ENCODE measurements at regions not wholly inside any gene's neighbourhood (a gene's known extent, or its start where the extent isn't known, plus 50 kb on each side); places are given as distances from the start of the nearest gene placed in this dataset.

GRCh38 chr6:167504385-167504961 lies 179.6 kb downstream of the TTLL2 start:
- Mint-ChIP-seq H3K36me3 (ENCODE audit: unreplicated experiment) (peaks cover 4% of the 10 kb centered on the region), H3K4me3 (ENCODE audit: unreplicated experiment) (peak overlapping the region; percentile 25), H3K9me3 (ENCODE audit: unreplicated experiment) (peaks cover 6% of the 10 kb centered on the region), H3K27ac (ENCODE audit: unreplicated experiment) (no peak overlapping the region), H3K27me3 (ENCODE audit: unreplicated experiment) (peaks cover 6% of the 10 kb centered on the region), H3K4me1 (ENCODE audit: low read depth, unreplicated experiment) (peaks cover 21% of the 10 kb centered on the region)
- TF ChIP-seq CTCF (IDR thresholded peaks at IDR 0.05; ENCODE audit: partially characterized antibody, unreplicated experiment) = no peak
- no peak for DNase-seq

GRCh38 chr6:167505199-167505598 lies 180.3 kb downstream of the TTLL2 start:
- Mint-ChIP-seq H3K4me3 (ENCODE audit: unreplicated experiment) (no peak overlapping the region), H3K9me3 (ENCODE audit: unreplicated experiment) (peaks cover 8% of the 10 kb centered on the region), H3K36me3 (ENCODE audit: unreplicated experiment) (peaks cover 4% of the 10 kb centered on the region), H3K4me1 (ENCODE audit: low read depth, unreplicated experiment) (peaks cover 21% of the 10 kb centered on the region), H3K27ac (ENCODE audit: unreplicated experiment) (no peak overlapping the region), H3K27me3 (ENCODE audit: unreplicated experiment) (peaks cover 8% of the 10 kb centered on the region)
- no peak for TF ChIP-seq CTCF (IDR thresholded peaks at IDR 0.05; ENCODE audit: partially characterized antibody, unreplicated experiment)
- no peak for DNase-seq

DNA sequence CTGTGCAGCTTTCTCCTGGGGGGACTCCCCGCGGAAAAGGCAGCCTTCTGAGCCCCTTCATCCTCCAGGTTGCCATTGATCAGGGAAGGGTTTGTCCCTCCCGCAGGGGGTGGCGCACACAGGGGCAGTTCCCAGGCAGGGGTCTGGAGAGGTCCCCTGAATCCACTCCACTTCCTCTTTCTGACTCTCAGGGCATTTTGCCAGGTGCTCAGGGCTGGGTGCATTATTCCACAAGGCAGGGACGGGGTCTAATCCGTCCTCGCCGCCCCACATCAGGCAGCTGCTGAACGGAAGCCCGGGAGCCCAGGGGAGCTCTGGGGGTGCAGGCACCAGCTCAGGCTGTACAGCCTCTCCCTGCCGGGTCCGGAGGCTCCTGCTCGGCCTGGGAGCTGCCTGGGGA lies 180.9 kb downstream of the TTLL2 start:
- Mint-ChIP-seq H3K4me3 (ENCODE audit: unreplicated experiment) (no peak overlapping the region), H3K27ac (ENCODE audit: unreplicated experiment) (no peak overlapping the region), H3K27me3 (ENCODE audit: unreplicated experiment) (peaks cover 8% of the 10 kb centered on the region), H3K4me1 (ENCODE audit: low read depth, unreplicated experiment) (peaks cover 22% of the 10 kb centered on the region), H3K36me3 (ENCODE audit: unreplicated experiment) (peaks cover 4% of the 10 kb centered on the region), H3K9me3 (ENCODE audit: unreplicated experiment) (peaks cover 11% of the 10 kb centered on the region)
- no peak for DNase-seq
- TF ChIP-seq CTCF (IDR thresholded peaks at IDR 0.05; ENCODE audit: partially characterized antibody, unreplicated experiment) = no peak

DNA sequence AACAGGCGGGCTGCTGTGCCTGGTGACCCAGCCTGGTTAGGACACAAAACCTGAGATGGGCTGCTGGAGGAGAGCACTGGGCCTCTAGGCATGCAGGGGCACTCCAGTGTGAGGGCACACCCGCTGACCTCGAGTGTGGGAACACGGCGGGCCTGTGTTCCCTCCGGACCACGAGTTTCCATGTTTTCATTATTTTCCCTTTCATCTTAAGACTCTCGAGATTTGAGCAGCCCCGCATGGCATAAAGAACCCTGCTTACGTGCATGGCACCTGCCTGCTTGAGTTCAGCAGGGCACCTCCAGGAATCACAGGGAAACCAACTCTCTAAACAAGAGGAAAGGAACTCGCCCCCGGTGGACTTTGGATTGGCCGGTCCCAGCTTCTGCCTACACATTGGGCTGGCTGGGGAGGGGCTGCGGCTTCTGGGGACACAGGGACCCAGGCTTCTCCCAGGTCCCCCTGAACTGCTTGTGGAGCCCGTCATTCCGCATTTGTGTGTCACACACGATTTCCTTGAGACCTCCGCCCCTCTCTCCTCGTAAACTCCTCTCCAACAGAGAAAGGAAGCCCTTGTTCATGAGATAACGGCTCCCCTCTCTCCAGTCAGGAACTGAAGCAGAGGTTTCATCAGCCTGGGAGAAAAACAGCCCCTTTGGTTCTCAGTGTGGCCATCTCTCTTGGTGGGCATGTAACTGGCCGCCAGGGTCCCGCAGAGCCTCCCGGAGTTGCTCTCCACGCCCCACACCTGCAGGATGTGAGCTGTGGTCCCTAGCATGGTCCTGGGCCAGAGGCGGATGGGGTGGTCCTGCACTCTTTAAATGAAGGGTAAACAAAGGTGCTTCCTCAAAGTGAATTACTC lies 181.8 kb downstream of the TTLL2 start:
- Mint-ChIP-seq H3K27me3 (ENCODE audit: unreplicated experiment) (peaks cover 8% of the 10 kb centered on the region), H3K9me3 (ENCODE audit: unreplicated experiment) (peaks cover 11% of the 10 kb centered on the region), H3K36me3 (ENCODE audit: unreplicated experiment) (peaks cover 4% of the 10 kb centered on the region), H3K27ac (ENCODE audit: unreplicated experiment) (no peak overlapping the region), H3K4me3 (ENCODE audit: unreplicated experiment) (no peak overlapping the region), H3K4me1 (ENCODE audit: low read depth, unreplicated experiment) (peaks cover 22% of the 10 kb centered on the region)
- TF ChIP-seq CTCF (IDR thresholded peaks at IDR 0.05; ENCODE audit: partially characterized antibody, unreplicated experiment) = no peak
- no peak for DNase-seq

- TF ChIP-seq CTCF (IDR thresholded peaks at IDR 0.05; ENCODE audit: partially characterized antibody, unreplicated experiment) = no peak
- DNase-seq = no peak
- H3K27ac Mint-ChIP-seq (ENCODE audit: unreplicated experiment) = no peak overlapping the region
- peaks cover 22% of the 10 kb centered on the region for H3K4me1 Mint-ChIP-seq (ENCODE audit: low read depth, unreplicated experiment)
- no peak overlapping the region for H3K4me3 Mint-ChIP-seq (ENCODE audit: unreplicated experiment)
- peaks cover 11% of the 10 kb centered on the region for H3K9me3 Mint-ChIP-seq (ENCODE audit: unreplicated experiment)
- H3K27me3 Mint-ChIP-seq (ENCODE audit: unreplicated experiment) = peaks cover 8% of the 10 kb centered on the region
- H3K36me3 Mint-ChIP-seq (ENCODE audit: unreplicated experiment) = peaks cover 4% of the 10 kb centered on the region
Observed at GRCh38 chr6:167507376-167507945, 182.6 kb downstream of the TTLL2 start.

Measured in glutamatergic neuron (in vitro differentiated cells).